ENCODE measurements at regions not wholly inside any gene's neighbourhood (a gene's known extent, or its start where the extent isn't known, plus 50 kb on each side); places are given as distances from the start of the nearest gene placed in this dataset.

- Histone ChIP-seq H3K36me3 (ENCODE audit: low read length) (no peaks in the 10 kb centered on the region), H3F3A (ENCODE audit: insufficient read depth) (no peaks in the 10 kb centered on the region), H3K4me3 (ENCODE audit: insufficient read depth, low read length, poor library complexity, severe bottlenecking) (no peak overlapping the region), H3K4me2 (ENCODE audit: low read depth, low read length, poor library complexity, severe bottlenecking) (no peak overlapping the region), H3K9me3 (ENCODE audit: insufficient read depth, low read length) (no peaks in the 10 kb centered on the region), H4K20me1 (ENCODE audit: low read depth, low read length) (no peaks in the 10 kb centered on the region), H3K9ac (ENCODE audit: low read length) (no peak overlapping the region), H3K27me3 (ENCODE audit: low read length) (no peaks in the 10 kb centered on the region), H3K9me2 (replicated peaks; ENCODE audit: insufficient read depth, low read length) (no peaks in the 10 kb centered on the region), H3K27ac (ENCODE audit: low read depth, low read length) (no peak overlapping the region), H2AFZ (ENCODE audit: low read depth, low read length, severe bottlenecking) (no peak overlapping the region), H3K79me2 (ENCODE audit: insufficient read depth, low read length) (no peaks in the 10 kb centered on the region)
- TF ChIP-seq EZH2phosphoT487 (conservative IDR thresholded peaks at IDR 0.05; ENCODE audit: low read length) (no peak), CTCF (IDR thresholded peaks at IDR 0.05; ENCODE audit: insufficient read depth, low read length, poor library complexity, severe bottlenecking) (no peak)
Measured at GRCh38 chr3:34956511-34956910, 682.8 kb upstream of the ARPP21 start.

GRCh38 chr3:34957677-34958076 lies 681.6 kb upstream of the ARPP21 start:
- Histone ChIP-seq H3K4me2 (ENCODE audit: low read depth, low read length, poor library complexity, severe bottlenecking) (no peak overlapping the region), H3K9me3 (ENCODE audit: insufficient read depth, low read length) (no peaks in the 10 kb centered on the region), H3K36me3 (ENCODE audit: low read length) (no peaks in the 10 kb centered on the region), H4K20me1 (ENCODE audit: low read depth, low read length) (no peaks in the 10 kb centered on the region), H3F3A (ENCODE audit: insufficient read depth) (no peaks in the 10 kb centered on the region), H3K4me3 (ENCODE audit: insufficient read depth, low read length, poor library complexity, severe bottlenecking) (no peak overlapping the region), H3K9ac (ENCODE audit: low read length) (no peak overlapping the region), H3K79me2 (ENCODE audit: insufficient read depth, low read length) (no peaks in the 10 kb centered on the region), H2AFZ (ENCODE audit: low read depth, low read length, severe bottlenecking) (no peak overlapping the region), H3K27ac (ENCODE audit: low read depth, low read length) (no peak overlapping the region), H3K9me2 (replicated peaks; ENCODE audit: insufficient read depth, low read length) (no peaks in the 10 kb centered on the region), H3K27me3 (ENCODE audit: low read length) (no peaks in the 10 kb centered on the region)
- TF ChIP-seq EZH2phosphoT487 (conservative IDR thresholded peaks at IDR 0.05; ENCODE audit: low read length) = no peak
- TF ChIP-seq CTCF (IDR thresholded peaks at IDR 0.05; ENCODE audit: insufficient read depth, low read length, poor library complexity, severe bottlenecking) = no peak

GRCh38 chr3:34969513-34969912 lies 669.8 kb upstream of the ARPP21 start:
- H4K20me1 ChIP-seq (ENCODE audit: low read depth, low read length) = no peaks in the 10 kb centered on the region
- H3K4me3 ChIP-seq (ENCODE audit: insufficient read depth, low read length, poor library complexity, severe bottlenecking) = no peak overlapping the region
- H3K9me2 ChIP-seq (replicated peaks; ENCODE audit: insufficient read depth, low read length) = no peaks in the 10 kb centered on the region
- H3K4me2 ChIP-seq (ENCODE audit: low read depth, low read length, poor library complexity, severe bottlenecking) = no peak overlapping the region
- H3F3A ChIP-seq (ENCODE audit: insufficient read depth) = no peaks in the 10 kb centered on the region
- no peaks in the 10 kb centered on the region for H3K79me2 ChIP-seq (ENCODE audit: insufficient read depth, low read length)
- H3K27ac ChIP-seq (ENCODE audit: low read depth, low read length) = no peak overlapping the region
- H3K36me3 ChIP-seq (ENCODE audit: low read length) = no peaks in the 10 kb centered on the region
- no peak overlapping the region for H3K9ac ChIP-seq (ENCODE audit: low read length)
- no peak for TF ChIP-seq CTCF (IDR thresholded peaks at IDR 0.05; ENCODE audit: insufficient read depth, low read length, poor library complexity, severe bottlenecking)
- TF ChIP-seq EZH2phosphoT487 (conservative IDR thresholded peaks at IDR 0.05; ENCODE audit: low read length) = no peak
- H3K9me3 ChIP-seq (ENCODE audit: insufficient read depth, low read length) = no peaks in the 10 kb centered on the region
- no peak overlapping the region for H2AFZ ChIP-seq (ENCODE audit: low read depth, low read length, severe bottlenecking)
- H3K27me3 ChIP-seq (ENCODE audit: low read length) = no peaks in the 10 kb centered on the region

GRCh38 chr3:34972481-34972880 lies 666.8 kb upstream of the ARPP21 start:
- no peaks in the 10 kb centered on the region for H3K36me3 ChIP-seq (ENCODE audit: low read length)
- no peaks in the 10 kb centered on the region for H3K79me2 ChIP-seq (ENCODE audit: insufficient read depth, low read length)
- H3K9me3 ChIP-seq (ENCODE audit: insufficient read depth, low read length) = no peaks in the 10 kb centered on the region
- H4K20me1 ChIP-seq (ENCODE audit: low read depth, low read length) = no peaks in the 10 kb centered on the region
- H3K27me3 ChIP-seq (ENCODE audit: low read length) = no peaks in the 10 kb centered on the region
- H3K9ac ChIP-seq (ENCODE audit: low read length) = no peak overlapping the region
- no peaks in the 10 kb centered on the region for H3F3A ChIP-seq (ENCODE audit: insufficient read depth)
- no peak overlapping the region for H2AFZ ChIP-seq (ENCODE audit: low read depth, low read length, severe bottlenecking)
- no peak for TF ChIP-seq CTCF (IDR thresholded peaks at IDR 0.05; ENCODE audit: insufficient read depth, low read length, poor library complexity, severe bottlenecking)
- no peaks in the 10 kb centered on the region for H3K9me2 ChIP-seq (replicated peaks; ENCODE audit: insufficient read depth, low read length)
- no peak overlapping the region for H3K27ac ChIP-seq (ENCODE audit: low read depth, low read length)
- H3K4me3 ChIP-seq (ENCODE audit: insufficient read depth, low read length, poor library complexity, severe bottlenecking) = no peak overlapping the region
- no peak overlapping the region for H3K4me2 ChIP-seq (ENCODE audit: low read depth, low read length, poor library complexity, severe bottlenecking)
